Panc1 (cell line): ENCODE measurements at regions not wholly inside any gene's neighbourhood (a gene's known extent, or its start where the extent isn't known, plus 50 kb on each side); places are given as distances from the start of the nearest gene placed in this dataset.

Experiments
- ATAC-seq: fragments of 200-7000 bp; cut with Tn5 transposase; 2 replicates; pipeline ENCODE4 v1.9.1; 2020; ENCODE audit warnings: mild to moderate bottlenecking, moderate library complexity
- BruUV-seq: library from RNA; stranded (reverse); fragments of 400-500 nt; replicated peaks from 2 replicates; lab custom pipeline; 2021; lab: Mats Ljungman, UMichigan
- CTCF ChIA-PET: fragments of 300-600 bp; sonication (Branson Sonifier 250); formaldehyde crosslinking; loops from one replicate; lab custom pipeline; 2022; ENCODE audit warnings: antibody characterized with exemption; lab: Charles Lee
- POLR2A ChIA-PET: fragments of 300-600 bp; sonication (Branson Sonifier 250); formaldehyde crosslinking; loops from one replicate; lab custom pipeline; 2022; ENCODE audit warnings: antibody characterized with exemption; lab: Charles Lee
- DNase-seq: peaks from one replicate; pipeline ENCODE4 v3.0.0-alpha.2; 2010; ENCODE audit warnings: low read depth, low spot score
- H3K27ac ChIP-seq: 2 replicates; pipeline ENCODE4 v1.5.1; 2011; ENCODE audit warnings: mild to moderate bottlenecking, low read length, inconsistent platforms
- H3K27me3 ChIP-seq: fragments of 200-500 bp; sonication (Bioruptor generic); 2 replicates; pipeline ENCODE4 v1.6.0; 2014; ENCODE audit warnings: low read length, inconsistent platforms; ENCODE audit not compliant: control insufficient read depth, insufficient read depth
- H3K36me3 ChIP-seq: fragments of 200-500 bp; sonication (Bioruptor generic); 2 replicates; pipeline ENCODE4 v1.5.1; 2014; ENCODE audit warnings: inconsistent platforms, mild to moderate bottlenecking, low read length, moderate library complexity; ENCODE audit not compliant: control insufficient read depth, insufficient read depth
- H3K4me1 ChIP-seq: 2 replicates; pipeline ENCODE4 v1.5.1; 2011; ENCODE audit warnings: inconsistent platforms, mild to moderate bottlenecking, low read length, moderate library complexity; ENCODE audit not compliant: control insufficient read depth, insufficient read depth
- H3K4me3 ChIP-seq, 2 experiments: 2 replicates each; pipeline ENCODE4 v1.5.1; 2011 to 2012; ENCODE audit warnings: low read depth in 2 of 2, low read length in 2 of 2, mild to moderate bottlenecking in 2 of 2, inconsistent platforms in 1 of 2, moderate library complexity in 1 of 2
- H3K9me3 ChIP-seq: fragments of 200-500 bp; sonication (Bioruptor generic); 2 replicates; pipeline ENCODE4 v1.5.1; 2014; ENCODE audit warnings: low read depth, mild to moderate bottlenecking, inconsistent platforms, low read length, moderate library complexity; ENCODE audit not compliant: control insufficient read depth, insufficient read depth
- CTCF ChIP-seq: fragments of 450-650 bp; IDR thresholded peaks from 2 replicates; pipeline ENCODE4 v1.5.1; 2017; ENCODE audit warnings: mild to moderate bottlenecking
- POLR2AphosphoS5 ChIP-seq: IDR thresholded peaks from 2 replicates; pipeline ENCODE4 v1.6.1; 2012; ENCODE audit warnings: mild to moderate bottlenecking, low read depth, low read length, moderate library complexity
- REST ChIP-seq, 2 experiments: IDR thresholded peaks; 2 replicates each; pipeline ENCODE4 v1.6.1; 2011 to 2012; ENCODE audit warnings: low read depth in 2 of 2, control low read depth in 1 of 2, low read length in 1 of 2, mild to moderate bottlenecking in 1 of 2, moderate library complexity in 1 of 2; ENCODE audit not compliant: insufficient read depth in 1 of 2
- SIN3A ChIP-seq: IDR thresholded peaks from 2 replicates; pipeline ENCODE4 v1.6.1; 2012; ENCODE audit warnings: low read depth, mild to moderate bottlenecking, low read length, moderate library complexity, borderline replicate concordance; ENCODE audit not compliant: insufficient read depth
- TCF7L2 ChIP-seq: IDR thresholded peaks from 2 replicates; pipeline ENCODE4 v1.6.1; 2011; ENCODE audit warnings: mild to moderate bottlenecking, low read depth, low read length, inconsistent platforms
- in situ Hi-C: cut with HindIII; loops from 2 replicates; pipeline ENCODE4 v1.10.0; 2016; ENCODE audit warnings: low sequenced_read_pairs, low pct_unique_long_range_greater_than_20kb
- intact Hi-C: fragments of 100-400 bp; cut with micrococcal nuclease; formaldehyde crosslinking; loops from one replicate; pipeline ENCODE4 v1.10.0; 2022; ENCODE audit not compliant: unreplicated experiment

GRCh38 chr7:69173846-69174245, 424.4 kb upstream of the AUTS2 start:
- BruUV-seq: no TSS peak
- H3K27me3 ChIP-seq: no peaks in the 10 kb centered on the region
- no peaks in the 10 kb centered on the region for H3K9me3 ChIP-seq
- POLR2A ChIA-PET: no interaction called here
- DNase-seq (no peak), ATAC-seq (no peak)
- no peaks in the 10 kb centered on the region for H3K4me1 ChIP-seq
- in situ Hi-C loops: no loop called here
- H3K36me3 ChIP-seq: no peaks in the 10 kb centered on the region
- CTCF ChIA-PET: no interaction called here
- no peak overlapping the region for H3K27ac ChIP-seq
- TF ChIP-seq CTCF (no peak), TCF7L2 (no peak), POLR2AphosphoS5 (no peak), REST (IDR thresholded peaks at IDR 0.05; ENCODE audit: insufficient read depth in 1 of 2, low read depth in 2 of 2, low read length in 1 of 2) (no peak), SIN3A (no peak)
- intact Hi-C loops: loop anchor here (5.0 kb wide), 1 partner anchor 1307 kb away; no protein-coding TSS in a partner anchor
- H3K4me3 ChIP-seq: no peak overlapping the region

DNA sequence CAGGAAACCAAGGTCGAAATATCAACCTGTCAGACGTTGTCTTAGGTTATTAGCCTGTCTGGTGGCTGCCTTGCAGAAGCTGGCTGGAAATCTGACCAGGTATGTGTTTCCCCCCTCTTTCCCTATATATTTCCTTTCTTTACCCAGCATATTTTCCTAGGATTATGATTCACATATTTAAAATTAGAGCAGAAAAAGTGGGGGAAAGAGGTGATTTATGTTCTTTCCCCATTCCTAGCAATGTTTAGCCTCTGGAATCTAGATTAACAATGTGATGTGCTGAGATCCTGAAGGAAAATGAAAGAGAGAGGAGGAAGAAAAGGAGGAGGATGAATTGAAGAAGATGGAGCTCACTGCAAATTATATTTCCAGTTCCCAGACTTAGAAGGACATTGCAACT, 421.4 kb upstream of the AUTS2 start:
- no TSS peak for BruUV-seq
- Histone ChIP-seq H3K4me3 (no peak overlapping the region), H3K4me1 (no peaks in the 10 kb centered on the region), H3K27me3 (no peaks in the 10 kb centered on the region), H3K9me3 (no peaks in the 10 kb centered on the region), H3K27ac (no peak overlapping the region), H3K36me3 (no peaks in the 10 kb centered on the region)
- intact Hi-C loops (no loop called here), in situ Hi-C loops (no loop called here)
- TF ChIP-seq REST (IDR thresholded peaks at IDR 0.05; ENCODE audit: insufficient read depth in 1 of 2, low read depth in 2 of 2, low read length in 1 of 2): no peak
- TF ChIP-seq TCF7L2: no peak
- TF ChIP-seq POLR2AphosphoS5: no peak
- no peak for TF ChIP-seq CTCF
- no peak for TF ChIP-seq SIN3A
- ChIA-PET POLR2A (no interaction called here), CTCF (no interaction called here)
- no peak for ATAC-seq
- DNase-seq: no peak
